ENCODE measurements at regions not wholly inside any gene's neighbourhood (a gene's known extent, or its start where the extent isn't known, plus 50 kb on each side); places are given as distances from the start of the nearest gene placed in this dataset.

GRCh38 chr2:7209757-7210555, 292.7 kb downstream of the RNF144A start:
- H3K4me3 ChIP-seq (ENCODE audit: low read length) = no peak overlapping the region
- no peak for TF ChIP-seq ZNF274 (IDR thresholded peaks at IDR 0.05; ENCODE audit: low read depth, low read length)

- no peak for TF ChIP-seq ZNF274 (IDR thresholded peaks at IDR 0.05; ENCODE audit: low read depth, low read length)
- no peak overlapping the region for H3K4me3 ChIP-seq (ENCODE audit: low read length)
Measured at GRCh38 chr2:7210712-7211111, 293.5 kb downstream of the RNF144A start.

DNA sequence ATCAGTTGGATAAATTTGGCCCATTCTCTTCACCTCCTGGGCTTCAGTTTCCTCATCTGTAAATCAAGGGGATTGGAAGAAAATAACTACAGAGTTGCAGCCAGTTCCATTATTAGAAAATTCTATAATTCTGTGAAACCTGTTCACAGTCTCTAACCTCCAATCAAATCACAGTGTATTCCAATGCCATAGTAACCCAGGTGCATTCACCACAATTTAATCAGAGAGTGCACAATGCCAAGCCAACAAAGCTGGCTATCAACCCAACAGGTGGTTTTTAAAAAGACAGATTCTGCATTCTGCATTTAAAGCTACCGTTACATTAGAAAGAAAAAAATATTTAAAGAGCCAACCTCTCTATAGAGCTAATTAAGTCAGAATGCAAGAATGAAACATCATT, 308.6 kb downstream of the RNF144A start:
- H3K4me3 ChIP-seq (ENCODE audit: low read length) = no peak overlapping the region
- TF ChIP-seq ZNF274 (IDR thresholded peaks at IDR 0.05; ENCODE audit: low read depth, low read length) = no peak

GRCh38 chr2:7226501-7226900, 309.3 kb downstream of the RNF144A start:
- TF ChIP-seq ZNF274 (IDR thresholded peaks at IDR 0.05; ENCODE audit: low read depth, low read length) = no peak
- H3K4me3 ChIP-seq (ENCODE audit: low read length) = no peak overlapping the region

DNA sequence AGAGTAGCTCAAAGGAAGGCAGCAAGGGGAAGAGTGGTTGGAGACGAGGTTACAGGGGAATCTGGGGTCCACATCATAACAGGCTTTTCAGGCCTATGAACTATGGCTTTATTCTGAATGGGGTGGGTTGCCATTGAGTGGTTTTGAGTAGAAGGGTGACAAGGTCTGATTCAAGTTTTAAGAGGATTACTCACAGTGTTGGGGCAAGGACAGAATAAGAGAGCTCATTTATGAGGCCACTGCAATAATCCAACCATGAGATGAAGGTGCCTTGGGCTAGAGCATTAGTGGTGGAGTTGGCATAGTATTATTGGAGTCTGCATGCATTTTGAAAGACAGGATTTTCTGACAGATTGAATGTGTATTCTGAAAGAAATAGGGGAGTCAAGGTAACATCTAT, 315.9 kb downstream of the RNF144A start:
- H3K4me3 ChIP-seq (ENCODE audit: low read length) = no peak overlapping the region
- TF ChIP-seq ZNF274 (IDR thresholded peaks at IDR 0.05; ENCODE audit: low read depth, low read length) = no peak

DNA sequence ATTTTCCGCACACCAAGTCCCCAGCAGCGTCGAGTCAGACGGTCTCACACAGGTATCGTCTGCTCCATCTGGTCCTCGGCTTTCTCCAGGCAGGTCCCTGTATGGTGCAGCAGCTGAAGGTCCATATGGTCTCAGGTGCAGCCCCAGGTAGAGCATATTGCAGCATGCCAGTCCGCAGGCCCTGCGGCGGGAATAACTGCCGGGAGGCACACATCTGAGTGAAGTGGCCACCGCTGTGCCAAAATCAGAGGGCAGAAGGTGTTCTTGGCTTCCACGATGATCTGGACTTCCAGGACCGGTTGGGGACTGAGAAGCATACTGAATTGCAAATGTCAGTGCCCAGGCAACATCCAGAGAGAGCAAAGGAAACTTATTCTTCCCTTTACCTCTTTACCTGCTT, 320.3 kb downstream of the RNF144A start:
- TF ChIP-seq ZNF274 (IDR thresholded peaks at IDR 0.05; ENCODE audit: low read depth, low read length) = no peak
- no peak overlapping the region for H3K4me3 ChIP-seq (ENCODE audit: low read length)

GRCh38 chr2:7239078-7239477, 321.9 kb downstream of the RNF144A start:
- no peak for TF ChIP-seq ZNF274 (IDR thresholded peaks at IDR 0.05; ENCODE audit: low read depth, low read length)
- H3K4me3 ChIP-seq (ENCODE audit: low read length) = no peak overlapping the region

DNA sequence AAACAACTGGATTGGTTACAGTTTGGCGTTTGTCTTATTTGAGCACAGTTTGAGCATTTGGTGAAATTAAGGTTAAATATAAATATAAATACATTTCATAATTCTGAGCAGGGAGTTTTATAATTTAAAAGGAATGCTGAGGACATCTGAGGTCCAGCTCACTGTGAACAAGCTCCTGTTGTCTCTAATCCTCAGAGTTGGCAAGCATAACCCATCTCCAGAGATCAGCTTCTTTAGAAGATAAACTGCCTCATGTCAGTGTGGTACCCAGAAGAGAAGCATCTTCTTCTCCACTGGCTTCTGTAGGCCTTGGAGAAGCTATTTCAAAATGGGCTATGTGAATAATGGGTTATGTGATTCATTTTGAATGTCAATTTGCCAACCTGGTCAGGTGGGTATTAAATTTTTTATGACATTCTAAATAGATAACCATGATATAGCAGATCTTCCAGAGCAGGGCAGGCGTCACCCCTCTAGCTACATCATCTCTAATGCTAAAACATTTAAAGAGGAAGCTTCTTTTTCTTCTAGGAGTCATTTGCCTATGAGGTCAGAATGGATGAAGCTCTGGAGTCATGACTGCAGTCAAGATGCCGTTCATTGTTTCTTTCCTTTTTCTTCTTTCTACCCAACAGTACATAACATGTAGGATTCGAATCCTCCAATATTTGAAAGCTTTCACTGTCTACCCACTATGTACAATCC, 324.0 kb downstream of the RNF144A start:
- no peak for TF ChIP-seq ZNF274 (IDR thresholded peaks at IDR 0.05; ENCODE audit: low read depth, low read length)
- H3K4me3 ChIP-seq (ENCODE audit: low read length) = no peak overlapping the region

DNA sequence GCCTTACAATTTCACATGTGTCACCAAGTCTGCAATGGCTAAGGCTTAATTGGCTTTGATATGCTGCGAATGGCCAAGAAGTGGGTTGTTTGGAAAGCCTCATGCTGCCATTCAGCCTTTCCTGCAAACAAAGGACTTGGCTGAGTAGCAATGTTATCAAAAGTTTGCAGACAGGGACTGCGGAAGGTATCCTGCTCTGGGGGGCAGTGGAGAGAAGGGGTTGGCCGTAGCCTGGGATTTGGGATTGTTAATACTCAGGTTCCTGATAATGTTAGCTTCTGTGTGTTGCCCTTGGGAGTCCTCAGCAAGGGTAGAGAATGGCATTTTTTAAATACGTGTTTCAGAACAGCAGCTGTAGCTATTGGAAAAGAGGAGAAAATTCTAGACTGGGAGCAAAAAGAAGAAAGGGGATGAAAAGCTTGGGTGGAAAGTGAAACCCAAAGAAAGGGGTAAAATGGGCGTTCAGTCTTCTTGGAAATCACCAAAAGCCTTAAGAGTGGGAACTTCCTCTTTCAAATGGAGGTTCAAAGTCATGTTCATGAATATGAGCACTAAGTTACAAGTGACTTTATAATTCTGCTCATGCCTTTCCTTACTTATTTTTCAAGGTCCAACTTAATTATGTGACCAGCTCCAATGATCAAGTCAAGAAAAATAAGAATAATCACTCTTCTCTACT, 325.1 kb downstream of the RNF144A start:
- no peak overlapping the region for H3K4me3 ChIP-seq (ENCODE audit: low read length)
- TF ChIP-seq ZNF274 (IDR thresholded peaks at IDR 0.05; ENCODE audit: low read depth, low read length) = no peak

DNA sequence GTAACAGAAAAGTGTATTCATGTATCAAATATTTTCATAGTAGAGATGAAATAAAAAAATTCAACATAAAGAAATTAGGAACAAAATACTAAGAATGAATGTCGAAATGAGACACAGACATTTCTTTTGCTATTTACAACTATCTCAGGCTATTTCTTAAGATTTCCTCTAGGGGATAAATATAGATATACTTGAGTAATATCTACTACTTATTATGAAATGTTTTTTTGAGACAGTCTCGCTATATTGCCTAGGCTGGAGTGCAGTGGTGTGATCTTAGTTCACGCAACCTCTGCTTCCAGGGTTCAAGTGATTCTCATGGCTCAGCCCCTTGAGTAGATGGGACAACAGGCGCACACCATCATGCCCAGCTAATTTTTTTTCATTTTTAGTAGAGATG, 326.1 kb downstream of the RNF144A start:
- H3K4me3 ChIP-seq (ENCODE audit: low read length) = no peak overlapping the region
- TF ChIP-seq ZNF274 (IDR thresholded peaks at IDR 0.05; ENCODE audit: low read depth, low read length) = no peak

DNA sequence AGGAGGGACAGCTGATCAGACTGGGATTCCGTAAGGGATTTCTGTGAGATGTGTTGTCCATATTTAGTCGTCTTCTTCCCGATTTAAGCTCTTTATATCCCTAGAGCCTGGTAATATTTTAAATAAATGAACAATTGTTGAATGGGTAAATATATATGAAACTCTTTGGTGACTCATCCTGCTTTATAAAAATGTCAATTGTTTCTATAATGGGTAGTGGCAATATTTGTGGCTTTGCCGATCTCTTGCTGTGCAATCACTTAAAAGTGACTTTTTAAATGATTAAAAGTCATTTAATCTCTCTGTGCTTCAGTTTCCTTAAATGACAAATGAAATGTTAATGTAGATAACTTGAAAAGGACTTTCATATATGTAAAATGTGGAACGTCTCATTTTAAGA, 339.2 kb downstream of the RNF144A start:
- no peak overlapping the region for H3K4me3 ChIP-seq (ENCODE audit: low read length)
- no peak for TF ChIP-seq ZNF274 (IDR thresholded peaks at IDR 0.05; ENCODE audit: low read depth, low read length)

DNA sequence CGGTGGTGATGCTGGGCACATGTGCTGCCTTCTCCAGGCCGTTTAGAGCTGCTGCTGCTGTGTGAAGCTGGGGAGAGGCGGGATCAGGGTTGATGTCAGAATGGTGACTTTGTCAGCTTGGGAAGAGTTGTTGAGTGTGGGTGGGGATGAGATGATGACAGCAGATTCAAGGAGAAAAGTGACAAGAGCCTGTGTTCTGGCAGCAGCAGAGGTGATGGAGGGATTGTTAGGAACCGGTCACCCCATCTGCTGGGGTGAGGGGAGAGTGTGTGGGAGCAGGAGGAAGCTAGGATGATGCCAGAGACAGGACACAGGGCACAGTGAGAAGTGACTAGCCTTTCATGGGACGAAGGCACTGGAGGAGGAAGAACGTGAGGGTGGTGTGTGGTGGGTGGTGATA, 345.5 kb downstream of the RNF144A start:
- no peak overlapping the region for H3K4me3 ChIP-seq (ENCODE audit: low read length)
- no peak for TF ChIP-seq ZNF274 (IDR thresholded peaks at IDR 0.05; ENCODE audit: low read depth, low read length)

- TF ChIP-seq ZNF274 (IDR thresholded peaks at IDR 0.05; ENCODE audit: low read depth, low read length) = no peak
- no peak overlapping the region for H3K4me3 ChIP-seq (ENCODE audit: low read length)
Measured at GRCh38 chr2:7264791-7265190, 347.6 kb downstream of the RNF144A start.

DNA sequence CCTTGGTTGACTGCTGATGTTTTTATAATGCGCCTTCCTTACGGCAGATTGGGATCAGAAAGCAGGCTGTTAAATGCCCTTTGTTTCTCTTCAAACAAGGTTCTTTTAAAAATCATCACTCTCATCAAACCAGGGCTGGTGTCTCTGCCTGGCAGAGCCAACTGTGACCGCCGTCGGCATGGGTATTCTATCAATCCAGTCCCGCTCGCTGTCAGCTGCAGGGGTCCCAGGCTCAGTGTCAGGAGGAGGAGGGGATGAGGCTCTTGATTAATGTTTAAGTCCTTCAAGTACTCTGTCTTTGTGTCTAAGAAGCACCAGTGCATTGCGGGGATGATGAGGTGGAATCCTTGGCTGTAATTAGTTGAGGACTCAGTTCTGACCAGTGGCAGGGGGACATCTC, 348.1 kb downstream of the RNF144A start:
- TF ChIP-seq ZNF274 (IDR thresholded peaks at IDR 0.05; ENCODE audit: low read depth, low read length) = no peak
- H3K4me3 ChIP-seq (ENCODE audit: low read length) = no peak overlapping the region
